MM.1S (cell line): ENCODE measurements at regions not wholly inside any gene's neighbourhood (a gene's known extent, or its start where the extent isn't known, plus 50 kb on each side); places are given as distances from the start of the nearest gene placed in this dataset.

Source experiments
- CTCF ChIP-seq: fragments of 300-600 bp; sonication (generic); IDR thresholded peaks from 2 replicates; pipeline ENCODE4 v1.5.1; 2016; ENCODE audit warnings: antibody characterized with exemption, low read length, mixed read lengths
- EZH2phosphoT487 ChIP-seq: fragments of 300-600 bp; sonication (generic); IDR thresholded peaks from 2 replicates; pipeline ENCODE4 v1.6.1; 2018; ENCODE audit warnings: antibody characterized with exemption, low read length

GRCh38 chr7:42456267-42456666 is 219.3 kb upstream of the GLI3 start:
- TF ChIP-seq CTCF (no peak), EZH2phosphoT487 (no peak)
